Neural progenitor cell (in vitro differentiated cells): ENCODE measurements at regions not wholly inside any gene's neighbourhood (a gene's known extent, or its start where the extent isn't known, plus 50 kb on each side); places are given as distances from the start of the nearest gene placed in this dataset.

ENCODE experiments used
- CTCF ChIP-seq: fragments of 200-600 bp; sonication (generic); IDR thresholded peaks from 2 replicates; pipeline ENCODE4 v1.5.1; 2017; ENCODE audit warnings: antibody characterized with exemption, mild to moderate bottlenecking
- EZH2 ChIP-seq: fragments of 200-600 bp; sonication (generic); IDR thresholded peaks from 2 replicates; pipeline ENCODE4 v1.6.1; 2017; ENCODE audit warnings: antibody characterized with exemption, mild to moderate bottlenecking, moderate library complexity
- EZH2phosphoT487 ChIP-seq: fragments of 200-600 bp; sonication (generic); IDR thresholded peaks from 2 replicates; pipeline ENCODE4 v1.6.1; 2017; ENCODE audit warnings: antibody characterized with exemption

- TF ChIP-seq CTCF (no peak), EZH2 (no peak), EZH2phosphoT487 (no peak)
Observed at GRCh38 chr13:38012096-38012495, 142.5 kb upstream of the TRPC4 start.
